NB4 (cell line): ENCODE measurements at regions not wholly inside any gene's neighbourhood (a gene's known extent, or its start where the extent isn't known, plus 50 kb on each side); places are given as distances from the start of the nearest gene placed in this dataset.

Source experiments
- CTCF ChIP-seq: IDR thresholded peaks from one replicate; pipeline ENCODE4 v1.5.1; 2012; ENCODE audit warnings: low read depth, low read length
- MAX ChIP-seq: IDR thresholded peaks from 2 replicates; pipeline ENCODE4 v1.6.1; 2011; ENCODE audit warnings: low read depth, low read length
- MYC ChIP-seq: IDR thresholded peaks from 2 replicates; pipeline ENCODE4 v1.6.1; 2011; ENCODE audit warnings: low read depth, low read length
- POLR2A ChIP-seq: IDR thresholded peaks from 2 replicates; pipeline ENCODE4 v1.6.1; 2011; ENCODE audit warnings: mild to moderate bottlenecking; ENCODE audit not compliant: insufficient read length; ENCODE audit errors: extremely low read depth

- no peak for TF ChIP-seq CTCF
- no peak for TF ChIP-seq POLR2A
- no peak for TF ChIP-seq MYC
- TF ChIP-seq MAX: no peak
These were observed 396.8 kb upstream of the PODXL start for GRCh38 chr7:131953184-131953583.
